ENCODE measurements at regions not wholly inside any gene's neighbourhood (a gene's known extent, or its start where the extent isn't known, plus 50 kb on each side); places are given as distances from the start of the nearest gene placed in this dataset.
"Not testable (repeated sequence)": the region's sequence is repeated elsewhere in the genome, so short reads cannot be mapped to it uniquely, and the experiment has no call there.

GRCh38 chr22:25489947-25490346 is 74.5 kb upstream of the GRK3 start:
- Histone ChIP-seq H3K9me3 (ENCODE audit: control insufficient read depth, insufficient read depth, low read length) (no peaks in the 10 kb centered on the region), H3K4me1 (ENCODE audit: insufficient read depth, low read length) (0 out of 2 replicates have a peak, but pooled peaks cover 2% of the 10 kb centered on the region), H3K36me3 (ENCODE audit: insufficient read depth, low read length) (no peaks in the 10 kb centered on the region), H3K9ac (ENCODE audit: low read depth, low read length) (no peak overlapping the region)

GRCh38 chr22:25490896-25491295 is 73.6 kb upstream of the GRK3 start:
- Histone ChIP-seq H3K9me3 (ENCODE audit: control insufficient read depth, insufficient read depth, low read length) (no peaks in the 10 kb centered on the region), H3K9ac (ENCODE audit: low read depth, low read length) (no peak overlapping the region), H3K4me1 (ENCODE audit: insufficient read depth, low read length) (0 out of 2 replicates have a peak, but pooled peaks cover 3% of the 10 kb centered on the region), H3K36me3 (ENCODE audit: insufficient read depth, low read length) (no peaks in the 10 kb centered on the region)

- Histone ChIP-seq H3K9ac (ENCODE audit: low read depth, low read length) (no peak overlapping the region), H3K4me1 (ENCODE audit: insufficient read depth, low read length) (0 out of 2 replicates have a peak, but pooled peaks cover 3% of the 10 kb centered on the region), H3K36me3 (ENCODE audit: insufficient read depth, low read length) (no peaks in the 10 kb centered on the region), H3K9me3 (ENCODE audit: control insufficient read depth, insufficient read depth, low read length) (no peaks in the 10 kb centered on the region)
Measured at GRCh38 chr22:25492162-25492561, 72.3 kb upstream of the GRK3 start.

- Histone ChIP-seq H3K4me1 (ENCODE audit: insufficient read depth, low read length) (0 out of 2 replicates have a peak, but pooled peaks cover 3% of the 10 kb centered on the region), H3K9ac (ENCODE audit: low read depth, low read length) (no peak overlapping the region), H3K9me3 (ENCODE audit: control insufficient read depth, insufficient read depth, low read length) (no peaks in the 10 kb centered on the region), H3K36me3 (ENCODE audit: insufficient read depth, low read length) (no peaks in the 10 kb centered on the region)
Measured at GRCh38 chr22:25492841-25493734, 71.4 kb upstream of the GRK3 start.

GRCh38 chr22:25493794-25494193 is 70.7 kb upstream of the GRK3 start:
- H3K36me3 ChIP-seq (ENCODE audit: insufficient read depth, low read length) = no peaks in the 10 kb centered on the region
- H3K4me1 ChIP-seq (ENCODE audit: insufficient read depth, low read length) = 0 out of 2 replicates have a peak, but pooled peaks cover 3% of the 10 kb centered on the region
- no peaks in the 10 kb centered on the region for H3K9me3 ChIP-seq (ENCODE audit: control insufficient read depth, insufficient read depth, low read length)
- H3K9ac ChIP-seq (ENCODE audit: low read depth, low read length) = no peak overlapping the region

GRCh38 chr22:25494774-25495173 is 69.7 kb upstream of the GRK3 start:
- 0 out of 2 replicates have a peak, but pooled peaks cover 3% of the 10 kb centered on the region for H3K4me1 ChIP-seq (ENCODE audit: insufficient read depth, low read length)
- H3K36me3 ChIP-seq (ENCODE audit: insufficient read depth, low read length) = no peaks in the 10 kb centered on the region
- no peak overlapping the region for H3K9ac ChIP-seq (ENCODE audit: low read depth, low read length)
- no peaks in the 10 kb centered on the region for H3K9me3 ChIP-seq (ENCODE audit: control insufficient read depth, insufficient read depth, low read length)

- 0 out of 2 replicates have a peak, but pooled peaks cover 3% of the 10 kb centered on the region for H3K4me1 ChIP-seq (ENCODE audit: insufficient read depth, low read length)
- H3K9me3 ChIP-seq (ENCODE audit: control insufficient read depth, insufficient read depth, low read length) = no peaks in the 10 kb centered on the region
- H3K9ac ChIP-seq (ENCODE audit: low read depth, low read length) = no peak overlapping the region
- no peaks in the 10 kb centered on the region for H3K36me3 ChIP-seq (ENCODE audit: insufficient read depth, low read length)
Measured at GRCh38 chr22:25495285-25495684, 69.2 kb upstream of the GRK3 start.

GRCh38 chr22:25496396-25497064 is 67.9 kb upstream of the GRK3 start:
- H3K4me1 ChIP-seq (ENCODE audit: insufficient read depth, low read length) = 0 out of 2 replicates have a peak, but pooled peaks cover 3% of the 10 kb centered on the region
- H3K36me3 ChIP-seq (ENCODE audit: insufficient read depth, low read length) = no peaks in the 10 kb centered on the region
- H3K9me3 ChIP-seq (ENCODE audit: control insufficient read depth, insufficient read depth, low read length) = no peaks in the 10 kb centered on the region
- no peak overlapping the region for H3K9ac ChIP-seq (ENCODE audit: low read depth, low read length)

GRCh38 chr22:25497181-25497641 is 67.3 kb upstream of the GRK3 start:
- Histone ChIP-seq H3K4me1 (ENCODE audit: insufficient read depth, low read length) (0 out of 2 replicates have a peak, but pooled peaks cover 3% of the 10 kb centered on the region), H3K9me3 (ENCODE audit: control insufficient read depth, insufficient read depth, low read length) (no peaks in the 10 kb centered on the region), H3K9ac (ENCODE audit: low read depth, low read length) (no peak overlapping the region), H3K36me3 (ENCODE audit: insufficient read depth, low read length) (no peaks in the 10 kb centered on the region)

GRCh38 chr22:25497716-25498115 is 66.8 kb upstream of the GRK3 start:
- 0 out of 2 replicates have a peak, but pooled peaks cover 3% of the 10 kb centered on the region for H3K4me1 ChIP-seq (ENCODE audit: insufficient read depth, low read length)
- no peaks in the 10 kb centered on the region for H3K36me3 ChIP-seq (ENCODE audit: insufficient read depth, low read length)
- H3K9me3 ChIP-seq (ENCODE audit: control insufficient read depth, insufficient read depth, low read length) = no peaks in the 10 kb centered on the region
- H3K9ac ChIP-seq (ENCODE audit: low read depth, low read length) = no peak overlapping the region

GRCh38 chr22:25500671-25501070 is 63.8 kb upstream of the GRK3 start:
- H3K9ac ChIP-seq (ENCODE audit: low read depth, low read length); H3K4me1 ChIP-seq (ENCODE audit: insufficient read depth, low read length); H3K36me3 ChIP-seq (ENCODE audit: insufficient read depth, low read length); H3K9me3 ChIP-seq (ENCODE audit: control insufficient read depth, insufficient read depth, low read length): not testable (repeated sequence)

- not testable (repeated sequence) for H3K4me1 ChIP-seq (ENCODE audit: insufficient read depth, low read length); H3K36me3 ChIP-seq (ENCODE audit: insufficient read depth, low read length); H3K9ac ChIP-seq (ENCODE audit: low read depth, low read length); H3K9me3 ChIP-seq (ENCODE audit: control insufficient read depth, insufficient read depth, low read length)
Measured at GRCh38 chr22:25504017-25504416, 60.5 kb upstream of the GRK3 start.

GRCh38 chr22:25508161-25508560 is 56.3 kb upstream of the GRK3 start:
- no peaks in the 10 kb centered on the region for H3K36me3 ChIP-seq (ENCODE audit: insufficient read depth, low read length)
- H3K9me3 ChIP-seq (ENCODE audit: control insufficient read depth, insufficient read depth, low read length) = no peaks in the 10 kb centered on the region
- H3K4me1 ChIP-seq (ENCODE audit: insufficient read depth, low read length) = peaks cover 9% of the 10 kb centered on the region; the same call in 1 of the 2 replicates
- H3K9ac ChIP-seq (ENCODE audit: low read depth, low read length) = no peak overlapping the region

GRCh38 chr22:25508761-25509321 is 55.6 kb upstream of the GRK3 start:
- peaks cover 9% of the 10 kb centered on the region; the same call in 1 of the 2 replicates for H3K4me1 ChIP-seq (ENCODE audit: insufficient read depth, low read length)
- no peaks in the 10 kb centered on the region for H3K36me3 ChIP-seq (ENCODE audit: insufficient read depth, low read length)
- no peak overlapping the region for H3K9ac ChIP-seq (ENCODE audit: low read depth, low read length)
- no peaks in the 10 kb centered on the region for H3K9me3 ChIP-seq (ENCODE audit: control insufficient read depth, insufficient read depth, low read length)
